ENCODE measurements at regions not wholly inside any gene's neighbourhood (a gene's known extent, or its start where the extent isn't known, plus 50 kb on each side); places are given as distances from the start of the nearest gene placed in this dataset.

GRCh38 chr3:72317491-72317890 lies 530.8 kb downstream of the SHQ1 start:
- DNase-seq = no peak

- no peak for DNase-seq
Observed at GRCh38 chr3:72316501-72317279, 531.6 kb downstream of the SHQ1 start.

- DNase-seq = no peak
Observed at GRCh38 chr3:72313308-72313707, 528.4 kb upstream of the PROK2 start.

- DNase-seq = no peak
Observed at GRCh38 chr3:72312339-72312738, 527.4 kb upstream of the PROK2 start.

GRCh38 chr3:72311425-72311824 lies 526.5 kb upstream of the PROK2 start:
- DNase-seq = no peak

GRCh38 chr3:72310419-72311380 lies 525.8 kb upstream of the PROK2 start:
- peak; percentile 60 for DNase-seq

- no peak for DNase-seq
Observed at GRCh38 chr3:72309661-72310418, 524.9 kb upstream of the PROK2 start.

- DNase-seq = no peak
Observed at GRCh38 chr3:72308641-72309040, 523.7 kb upstream of the PROK2 start.

- DNase-seq = no peak
Observed at GRCh38 chr3:72307438-72308115, 522.6 kb upstream of the PROK2 start.

GRCh38 chr3:72306800-72307341 lies 521.9 kb upstream of the PROK2 start:
- peak; percentile 89 for DNase-seq

- DNase-seq = no peak
Observed at GRCh38 chr3:72303926-72304325, 519.0 kb upstream of the PROK2 start.

GRCh38 chr3:72301779-72302178 lies 516.8 kb upstream of the PROK2 start:
- DNase-seq = no peak

- no peak for DNase-seq
Observed at GRCh38 chr3:72300621-72301020, 515.7 kb upstream of the PROK2 start.

- no peak for DNase-seq
Observed at GRCh38 chr3:72299823-72300222, 514.9 kb upstream of the PROK2 start.

- DNase-seq = peak; percentile 54
Observed at GRCh38 chr3:72299321-72299802, 514.4 kb upstream of the PROK2 start.

- DNase-seq = no peak
Observed at GRCh38 chr3:72298201-72299152, 513.5 kb upstream of the PROK2 start.

GRCh38 chr3:72297481-72297880 lies 512.5 kb upstream of the PROK2 start:
- no peak for DNase-seq

GRCh38 chr3:72296477-72297111 lies 511.6 kb upstream of the PROK2 start:
- DNase-seq = no peak

GRCh38 chr3:72295962-72296450 lies 511.1 kb upstream of the PROK2 start:
- DNase-seq = no peak
